Hepatocyte (in vitro differentiated cells): ENCODE measurements at regions not wholly inside any gene's neighbourhood (a gene's known extent, or its start where the extent isn't known, plus 50 kb on each side); places are given as distances from the start of the nearest gene placed in this dataset.

Source experiments
- DNase-seq: peaks from one replicate; pipeline ENCODE4 v3.0.0-alpha.2; 2016; ENCODE audit warnings: low spot score
- H2AFZ ChIP-seq: fragments of 200-600 bp; sonication (generic); 2 replicates; pipeline ENCODE4 v1.6.0; 2016; ENCODE audit warnings: antibody characterized with exemption, mild to moderate bottlenecking
- H3K27ac ChIP-seq: fragments of 200-600 bp; sonication (generic); 2 replicates; pipeline ENCODE4 v1.5.1; 2016; ENCODE audit warnings: mild to moderate bottlenecking
- H3K27me3 ChIP-seq: fragments of 200-600 bp; sonication (generic); 2 replicates; pipeline ENCODE4 v1.6.1; 2016
- H3K36me3 ChIP-seq: fragments of 200-600 bp; sonication (generic); replicated peaks from 2 replicates; pipeline ENCODE4 v1.5.1; 2016; ENCODE audit warnings: low read depth; ENCODE audit not compliant: insufficient read depth
- H3K4me1 ChIP-seq: fragments of 200-600 bp; sonication (generic); 2 replicates; pipeline ENCODE4 v1.5.1; 2016; ENCODE audit warnings: mild to moderate bottlenecking, moderate library complexity; ENCODE audit not compliant: insufficient read depth
- H3K4me2 ChIP-seq: fragments of 200-600 bp; sonication (generic); 2 replicates; pipeline ENCODE4 v1.6.0; 2016
- H3K4me3 ChIP-seq: fragments of 200-600 bp; sonication (generic); 2 replicates; pipeline ENCODE4 v1.5.1; 2016; ENCODE audit warnings: mild to moderate bottlenecking
- H3K79me2 ChIP-seq: fragments of 200-600 bp; sonication (generic); 2 replicates; pipeline ENCODE4 v1.6.0; 2017; ENCODE audit warnings: mild to moderate bottlenecking
- H3K9me2 ChIP-seq: fragments of 200-600 bp; sonication (generic); replicated peaks from 2 replicates; pipeline ENCODE4 v1.6.0; 2017; ENCODE audit warnings: mild to moderate bottlenecking; ENCODE audit not compliant: insufficient read depth
- H3K9me3 ChIP-seq: fragments of 200-600 bp; sonication (generic); 2 replicates; pipeline ENCODE4 v1.5.1; 2016; ENCODE audit warnings: low read depth, mild to moderate bottlenecking
- H4K20me1 ChIP-seq: fragments of 200-600 bp; sonication (generic); 2 replicates; pipeline ENCODE4 v1.6.0; 2016; ENCODE audit warnings: mild to moderate bottlenecking; ENCODE audit not compliant: insufficient read depth, poor library complexity, severe bottlenecking
- CTCF ChIP-seq: fragments of 200-600 bp; sonication (generic); IDR thresholded peaks from 2 replicates; pipeline ENCODE4 v1.5.1; 2016; ENCODE audit warnings: antibody characterized with exemption, mild to moderate bottlenecking; ENCODE audit not compliant: poor library complexity
- EZH2 ChIP-seq: fragments of 200-600 bp; sonication (generic); IDR thresholded peaks from 2 replicates; pipeline ENCODE4 v1.6.1; 2016; ENCODE audit warnings: antibody characterized with exemption, mild to moderate bottlenecking, borderline replicate concordance
- EZH2phosphoT487 ChIP-seq: fragments of 200-600 bp; sonication (generic); IDR thresholded peaks from one replicate; pipeline ENCODE4 v1.6.1; 2018; ENCODE audit warnings: antibody characterized with exemption, mild to moderate bottlenecking, low read depth, moderate library complexity; ENCODE audit not compliant: unreplicated experiment, severe bottlenecking
- WGBS: methylation state at CpG from one replicate; pipeline ENCODE4 v1.1.6; 2016; ENCODE audit warnings: low lambda C conversion rate; ENCODE audit errors: missing lambda C conversion rate; 5-methylcytosine and 5-hydroxymethylcytosine counted together

DNA sequence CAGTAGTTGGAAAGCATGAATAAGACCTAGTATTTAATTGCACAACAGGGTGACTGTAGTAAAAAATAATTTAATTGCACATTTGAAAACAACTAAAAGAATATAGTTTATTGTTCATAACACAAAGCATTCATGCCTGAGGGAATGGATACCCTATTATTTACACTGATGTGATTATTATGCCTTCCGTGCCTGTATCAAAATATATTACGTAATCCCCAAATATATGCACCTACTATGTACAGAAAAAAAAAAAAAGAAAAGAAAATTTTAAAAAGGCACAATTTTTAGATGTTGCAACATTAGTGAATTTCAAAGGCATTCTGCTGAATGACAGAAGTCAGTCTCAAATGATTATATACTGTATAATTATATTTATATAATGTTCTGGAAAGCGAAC lies 647.2 kb upstream of the BCHE start:
- Histone ChIP-seq H3K4me1 (no peaks in the 10 kb centered on the region), H3K36me3 (no peaks in the 10 kb centered on the region), H3K79me2 (no peaks in the 10 kb centered on the region), H3K27ac (no peak overlapping the region), H3K4me2 (no peak overlapping the region), H3K4me3 (no peak overlapping the region), H3K9me2 (no peaks in the 10 kb centered on the region), H4K20me1 (no peaks in the 10 kb centered on the region), H3K9me3 (no peaks in the 10 kb centered on the region), H2AFZ (no peak overlapping the region), H3K27me3 (no peaks in the 10 kb centered on the region)
- TF ChIP-seq EZH2 = no peak
- no peak for TF ChIP-seq CTCF
- no peak for TF ChIP-seq EZH2phosphoT487
- 95% methylated on average over 3 of the region's 3 CpGs for whole genome bisulfite sequencing
- no peak for DNase-seq

- no peak overlapping the region for H3K4me2 ChIP-seq
- no peaks in the 10 kb centered on the region for H3K27me3 ChIP-seq
- H3K4me1 ChIP-seq = no peaks in the 10 kb centered on the region
- H3K36me3 ChIP-seq = no peaks in the 10 kb centered on the region
- no peak overlapping the region for H2AFZ ChIP-seq
- H3K4me3 ChIP-seq = no peak overlapping the region
- H3K9me3 ChIP-seq = no peaks in the 10 kb centered on the region
- DNase-seq = no peak
- no peaks in the 10 kb centered on the region for H4K20me1 ChIP-seq
- H3K27ac ChIP-seq = no peak overlapping the region
- H3K9me2 ChIP-seq = no peaks in the 10 kb centered on the region
- TF ChIP-seq EZH2phosphoT487 = no peak
- no peak for TF ChIP-seq CTCF
- TF ChIP-seq EZH2 = no peak
- H3K79me2 ChIP-seq = no peaks in the 10 kb centered on the region
These were observed 644.1 kb upstream of the BCHE start for GRCh38 chr3:166481340-166481739.

GRCh38 chr3:166478356-166478755 lies 641.1 kb upstream of the BCHE start:
- Histone ChIP-seq H3K4me3 (no peak overlapping the region), H3K27me3 (no peaks in the 10 kb centered on the region), H3K27ac (no peak overlapping the region), H3K9me2 (no peaks in the 10 kb centered on the region), H3K36me3 (no peaks in the 10 kb centered on the region), H3K9me3 (no peaks in the 10 kb centered on the region), H3K4me2 (no peak overlapping the region), H3K79me2 (no peaks in the 10 kb centered on the region), H3K4me1 (no peaks in the 10 kb centered on the region), H2AFZ (no peak overlapping the region), H4K20me1 (no peaks in the 10 kb centered on the region)
- TF ChIP-seq EZH2phosphoT487 = no peak
- TF ChIP-seq CTCF = no peak
- TF ChIP-seq EZH2 = no peak
- WGBS = 78% methylated on average over 3 of the region's 3 CpGs
- DNase-seq = no peak

GRCh38 chr3:166473501-166473900 lies 636.3 kb upstream of the BCHE start:
- Histone ChIP-seq H3K36me3 (no peaks in the 10 kb centered on the region), H3K27ac (no peak overlapping the region), H3K27me3 (no peaks in the 10 kb centered on the region), H3K9me3 (no peaks in the 10 kb centered on the region), H3K4me2 (no peak overlapping the region), H2AFZ (no peak overlapping the region), H3K4me1 (no peaks in the 10 kb centered on the region), H3K79me2 (no peaks in the 10 kb centered on the region), H3K9me2 (no peaks in the 10 kb centered on the region), H3K4me3 (no peak overlapping the region), H4K20me1 (no peaks in the 10 kb centered on the region)
- TF ChIP-seq EZH2phosphoT487 (no peak), EZH2 (no peak), CTCF (no peak)
- DNase-seq = no peak
- 64% methylated on average over 2 of the region's 2 CpGs for WGBS
